ENCODE measurements at regions not wholly inside any gene's neighbourhood (a gene's known extent, or its start where the extent isn't known, plus 50 kb on each side); places are given as distances from the start of the nearest gene placed in this dataset.

DNA sequence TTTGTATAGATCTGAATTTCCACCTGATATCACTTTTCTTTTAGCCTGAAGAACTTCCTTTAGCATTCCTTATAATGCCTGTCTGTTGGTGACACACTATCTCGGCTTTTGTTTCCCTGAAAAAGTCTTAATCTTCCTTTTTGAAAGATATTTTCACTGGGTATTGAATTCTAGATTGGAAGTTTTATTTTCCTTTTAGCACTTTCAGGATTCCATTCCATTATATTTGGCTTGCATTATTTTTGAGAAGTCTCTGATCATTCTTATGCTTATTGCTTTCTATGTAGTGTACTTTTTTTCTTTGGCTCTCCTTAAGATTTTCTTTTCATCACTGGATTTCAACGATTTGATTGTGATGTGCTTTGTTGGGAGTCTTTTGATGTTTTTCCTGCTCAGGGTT is 510.7 kb downstream of the RWDD3 start:
- no peak overlapping the region for H3K4me3 ChIP-seq (ENCODE audit: low read length in 2 of 2)
- peaks cover 1% of the 10 kb centered on the region for H3K9me3 ChIP-seq (ENCODE audit: control insufficient read depth, low read length)
- no peaks in the 10 kb centered on the region for H3K27me3 ChIP-seq (ENCODE audit: control insufficient read depth in 1 of 2, insufficient read depth in 2 of 2, low read length in 1 of 2)
- H3K4me1 ChIP-seq (ENCODE audit: control insufficient read depth in 1 of 2, insufficient read depth in 2 of 2, low read length in 2 of 2), result no peaks in the 10 kb centered on the region
- no peak for ATAC-seq (ENCODE audit: low FRiP score)
- no peak overlapping the region for H3K27ac ChIP-seq (ENCODE audit: low read depth in 1 of 2, low read length in 2 of 2)
- intact Hi-C loops (cut with DNase I), result no loop called here
- 48 to 64% methylated on average over 2 of the region's 2 CpGs for WGBS, 2 donors
- no peaks in the 10 kb centered on the region for H3K36me3 ChIP-seq (ENCODE audit: control insufficient read depth in 1 of 2, insufficient read depth in 2 of 2, low read length in 1 of 2)
- no peak for DNase-seq

DNA sequence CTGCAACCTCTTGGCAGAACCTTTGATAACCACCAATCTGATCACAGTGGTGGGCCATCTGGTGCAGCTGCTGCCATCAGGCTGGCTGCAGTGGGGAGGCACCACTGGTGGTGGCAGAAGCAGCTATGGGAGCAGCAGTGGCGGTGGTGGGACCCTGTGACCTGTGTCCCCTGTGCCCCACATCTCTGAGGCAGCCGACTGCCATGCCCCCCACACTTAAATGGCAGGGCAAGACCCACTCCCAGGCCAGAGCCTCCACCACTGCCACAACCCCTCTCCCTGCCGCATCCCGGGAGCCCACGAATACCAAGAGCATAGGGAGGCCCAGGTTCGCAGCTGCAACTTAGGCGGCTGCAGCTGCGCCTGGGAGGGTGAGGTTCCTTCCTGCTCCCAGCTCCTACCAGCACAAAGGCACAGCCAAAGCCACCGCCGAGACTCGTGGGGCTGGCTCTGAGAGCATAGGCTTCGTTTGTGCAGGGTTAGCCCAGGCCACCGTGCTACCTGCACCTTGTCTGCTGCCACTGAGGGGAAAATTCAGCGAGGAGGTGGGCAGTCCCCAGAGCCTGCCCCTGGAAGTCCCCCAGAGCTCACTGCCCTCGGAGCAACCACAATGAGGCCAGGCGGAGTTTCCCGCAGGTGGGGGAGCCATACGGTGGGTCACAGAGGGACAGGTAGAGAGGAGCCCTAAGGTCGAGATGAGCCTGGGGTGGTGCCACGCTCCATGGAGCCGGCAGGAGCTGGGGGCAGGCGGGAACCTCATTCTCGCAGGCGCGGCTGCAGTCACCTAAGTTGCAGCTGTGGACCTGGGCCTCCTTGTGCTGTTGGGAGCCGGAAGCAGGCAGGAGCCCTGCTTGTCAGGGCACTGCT is 518.7 kb downstream of the RWDD3 start:
- Histone ChIP-seq H3K4me1 (ENCODE audit: control insufficient read depth in 1 of 2, insufficient read depth in 2 of 2, low read length in 2 of 2) (no peaks in the 10 kb centered on the region), H3K4me3 (ENCODE audit: low read length in 2 of 2) (no peak overlapping the region), H3K27me3 (ENCODE audit: control insufficient read depth in 1 of 2, insufficient read depth in 2 of 2, low read length in 1 of 2) (no peaks in the 10 kb centered on the region), H3K9me3 (ENCODE audit: control insufficient read depth, low read length) (no peaks in the 10 kb centered on the region), H3K27ac (ENCODE audit: low read depth in 1 of 2, low read length in 2 of 2) (no peak overlapping the region), H3K36me3 (ENCODE audit: control insufficient read depth in 1 of 2, insufficient read depth in 2 of 2, low read length in 1 of 2) (no peaks in the 10 kb centered on the region)
- intact Hi-C loops (cut with DNase I), result no loop called here
- WGBS, 2 donors, result 94% methylated on average over 26 of the region's 26 CpGs
- peak in 1 of 2 donors; percentile 62 for DNase-seq
- ATAC-seq (ENCODE audit: low FRiP score), result peak; percentile 30

DNA sequence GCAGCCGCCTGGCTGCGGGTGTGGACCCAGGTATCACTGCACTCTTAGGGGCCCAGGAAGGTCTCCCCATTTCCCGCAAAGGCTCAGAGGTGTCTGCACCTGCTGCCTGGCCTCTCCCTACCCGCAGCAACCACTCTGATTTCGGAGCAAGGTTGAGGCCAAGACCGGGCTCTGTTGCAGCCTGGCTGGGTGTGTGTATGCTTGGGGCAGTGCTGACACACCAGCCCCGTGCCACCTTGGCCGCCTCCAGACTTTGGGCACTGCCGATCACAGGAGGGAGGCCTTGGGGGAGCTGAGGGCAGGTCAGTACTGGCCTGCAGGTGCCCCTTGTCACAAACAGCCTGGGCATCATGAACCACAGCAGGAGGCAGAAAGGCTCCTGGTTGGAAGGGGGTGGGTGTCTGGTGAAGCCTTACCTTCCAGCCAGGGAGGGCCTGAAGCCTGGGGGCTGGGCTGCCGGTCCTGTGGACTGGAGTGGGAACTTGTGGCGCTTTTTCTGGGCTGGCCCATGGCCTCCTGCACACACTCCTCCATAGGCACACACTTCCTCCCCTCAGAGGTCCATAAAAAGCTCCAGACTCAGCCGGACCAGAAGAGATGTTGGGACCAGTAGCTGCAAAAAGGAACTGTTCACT is 519.5 kb downstream of the RWDD3 start:
- Histone ChIP-seq H3K27ac (ENCODE audit: low read depth in 1 of 2, low read length in 2 of 2) (no peak overlapping the region), H3K4me1 (ENCODE audit: control insufficient read depth in 1 of 2, insufficient read depth in 2 of 2, low read length in 2 of 2) (no peaks in the 10 kb centered on the region), H3K4me3 (ENCODE audit: low read length in 2 of 2) (no peak overlapping the region), H3K27me3 (ENCODE audit: control insufficient read depth in 1 of 2, insufficient read depth in 2 of 2, low read length in 1 of 2) (no peaks in the 10 kb centered on the region), H3K9me3 (ENCODE audit: control insufficient read depth, low read length) (no peaks in the 10 kb centered on the region), H3K36me3 (ENCODE audit: control insufficient read depth in 1 of 2, insufficient read depth in 2 of 2, low read length in 1 of 2) (no peaks in the 10 kb centered on the region)
- 92 to 94% methylated on average over 12 of the region's 12 CpGs for WGBS, 2 donors
- peak in 1 of 2 donors; percentile 66 for DNase-seq
- ATAC-seq (ENCODE audit: low FRiP score), result peak; percentile 13
- intact Hi-C loops (cut with DNase I), result no loop called here

DNA sequence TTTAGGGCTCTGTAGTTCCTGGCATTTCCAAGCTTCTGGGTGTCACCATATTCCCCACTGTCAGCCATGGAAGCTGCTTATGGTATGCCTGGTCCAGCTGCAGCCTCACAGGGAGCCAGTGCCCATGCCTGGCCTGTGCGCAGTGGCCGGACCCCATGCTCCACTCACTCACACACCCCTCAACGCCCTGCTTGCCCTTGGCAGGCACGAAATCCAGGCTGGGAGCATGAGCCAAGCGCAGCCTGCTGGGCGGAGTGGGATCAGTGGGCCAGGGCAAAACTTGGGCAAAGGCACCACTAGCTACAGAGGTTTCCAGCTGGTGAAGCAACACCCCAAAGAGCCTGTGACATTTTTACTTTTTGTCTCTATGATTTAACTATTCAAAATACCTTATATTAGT is 520.4 kb downstream of the RWDD3 start:
- Histone ChIP-seq H3K36me3 (ENCODE audit: control insufficient read depth in 1 of 2, insufficient read depth in 2 of 2, low read length in 1 of 2) (no peaks in the 10 kb centered on the region), H3K9me3 (ENCODE audit: control insufficient read depth, low read length) (no peaks in the 10 kb centered on the region), H3K4me1 (ENCODE audit: control insufficient read depth in 1 of 2, insufficient read depth in 2 of 2, low read length in 2 of 2) (no peaks in the 10 kb centered on the region), H3K27me3 (ENCODE audit: control insufficient read depth in 1 of 2, insufficient read depth in 2 of 2, low read length in 1 of 2) (no peaks in the 10 kb centered on the region), H3K27ac (ENCODE audit: low read depth in 1 of 2, low read length in 2 of 2) (no peak overlapping the region), H3K4me3 (ENCODE audit: low read length in 2 of 2) (no peak overlapping the region)
- 84 to 89% methylated on average over 6 of the region's 6 CpGs for WGBS, 2 donors
- ATAC-seq (ENCODE audit: low FRiP score) (no peak), DNase-seq (no peak)
- intact Hi-C loops (cut with DNase I), result no loop called here

DNA sequence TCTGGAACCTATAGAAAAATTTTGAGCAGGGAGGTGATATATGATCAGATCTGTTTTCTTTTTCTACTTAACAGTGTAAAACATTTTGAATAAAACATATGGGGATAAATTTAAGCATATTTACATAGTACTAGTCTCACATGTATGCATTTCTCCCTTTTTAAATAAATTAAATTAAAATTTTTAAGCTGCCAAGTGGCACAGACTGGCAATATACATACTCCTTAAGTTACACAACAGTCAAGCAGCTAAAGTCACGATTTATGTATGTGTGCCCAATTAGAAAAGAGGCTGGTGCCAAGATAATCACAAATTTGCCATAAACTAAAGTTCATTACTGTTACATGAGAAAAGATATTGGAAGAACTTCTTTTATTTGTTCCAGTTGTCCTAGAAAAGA is 532.0 kb downstream of the RWDD3 start:
- no peak overlapping the region for H3K27ac ChIP-seq (ENCODE audit: low read depth in 1 of 2, low read length in 2 of 2)
- ATAC-seq (ENCODE audit: low FRiP score) (no peak), DNase-seq (no peak)
- H3K27me3 ChIP-seq (ENCODE audit: control insufficient read depth in 1 of 2, insufficient read depth in 2 of 2, low read length in 1 of 2), result no peaks in the 10 kb centered on the region
- no peak overlapping the region for H3K4me3 ChIP-seq (ENCODE audit: low read length in 2 of 2)
- H3K4me1 ChIP-seq (ENCODE audit: control insufficient read depth in 1 of 2, insufficient read depth in 2 of 2, low read length in 2 of 2), result no peaks in the 10 kb centered on the region
- peaks cover 2% of the 10 kb centered on the region for H3K9me3 ChIP-seq (ENCODE audit: control insufficient read depth, low read length)
- 11 to 20% methylated on average over 1 of the region's 1 CpG for WGBS, 2 donors
- no peaks in the 10 kb centered on the region for H3K36me3 ChIP-seq (ENCODE audit: control insufficient read depth in 1 of 2, insufficient read depth in 2 of 2, low read length in 1 of 2)
- intact Hi-C loops (cut with DNase I), result no loop called here

DNA sequence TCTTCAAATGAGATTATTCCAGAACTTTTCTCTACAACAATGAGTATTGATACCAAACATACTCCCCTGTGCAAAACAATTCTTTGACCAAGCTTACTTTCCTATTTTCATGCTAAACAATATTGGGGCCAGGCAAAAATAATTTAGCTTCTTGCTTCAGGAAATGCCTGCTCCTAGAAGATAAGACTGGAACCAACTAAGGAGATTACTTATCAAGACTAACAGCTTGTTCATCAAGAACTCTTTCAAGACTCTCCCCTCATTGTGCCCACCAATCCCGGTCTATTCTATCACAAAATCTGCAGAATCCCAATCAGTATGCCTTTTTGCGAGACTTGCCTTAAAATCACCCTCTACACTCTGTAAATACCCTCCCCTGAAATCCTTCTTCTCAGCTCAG is 536.6 kb downstream of the RWDD3 start:
- intact Hi-C loops (cut with DNase I), result no loop called here
- DNase-seq (no peak), ATAC-seq (ENCODE audit: low FRiP score) (no peak)
- H3K36me3 ChIP-seq (ENCODE audit: control insufficient read depth in 1 of 2, insufficient read depth in 2 of 2, low read length in 1 of 2), result no peaks in the 10 kb centered on the region
- 54 to 69% methylated on average over 2 of the region's 2 CpGs for WGBS, 2 donors
- peaks cover 1% of the 10 kb centered on the region for H3K9me3 ChIP-seq (ENCODE audit: control insufficient read depth, low read length)
- no peaks in the 10 kb centered on the region for H3K4me1 ChIP-seq (ENCODE audit: control insufficient read depth in 1 of 2, insufficient read depth in 2 of 2, low read length in 2 of 2)
- no peaks in the 10 kb centered on the region for H3K27me3 ChIP-seq (ENCODE audit: control insufficient read depth in 1 of 2, insufficient read depth in 2 of 2, low read length in 1 of 2)
- H3K4me3 ChIP-seq (ENCODE audit: low read length in 2 of 2), result no peak overlapping the region
- no peak overlapping the region for H3K27ac ChIP-seq (ENCODE audit: low read depth in 1 of 2, low read length in 2 of 2)

DNA sequence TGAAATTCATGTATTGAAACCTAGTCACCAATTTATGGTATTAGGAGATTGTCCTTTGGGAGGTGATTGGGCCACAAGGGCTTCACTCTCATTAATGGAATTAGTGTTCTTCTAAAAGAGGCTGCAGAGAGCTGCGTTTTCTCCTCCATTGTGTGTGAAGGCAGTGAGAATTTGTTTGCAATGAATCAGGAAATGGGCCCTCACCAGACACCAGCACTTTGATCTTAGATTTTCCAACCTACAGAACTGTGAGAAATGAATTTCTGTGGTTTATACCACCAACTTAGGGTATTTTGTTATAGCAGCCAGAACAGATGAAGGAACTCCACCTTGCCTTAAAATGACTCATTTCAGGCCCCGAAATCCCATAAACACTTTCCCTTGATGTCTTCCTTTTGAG is 544.2 kb downstream of the RWDD3 start:
- DNase-seq (no peak), ATAC-seq (ENCODE audit: low FRiP score) (no peak)
- Histone ChIP-seq H3K36me3 (ENCODE audit: control insufficient read depth in 1 of 2, insufficient read depth in 2 of 2, low read length in 1 of 2) (no peaks in the 10 kb centered on the region), H3K27ac (ENCODE audit: low read depth in 1 of 2, low read length in 2 of 2) (no peak overlapping the region), H3K9me3 (ENCODE audit: control insufficient read depth, low read length) (peaks cover 2% of the 10 kb centered on the region), H3K27me3 (ENCODE audit: control insufficient read depth in 1 of 2, insufficient read depth in 2 of 2, low read length in 1 of 2) (no peaks in the 10 kb centered on the region), H3K4me1 (ENCODE audit: control insufficient read depth in 1 of 2, insufficient read depth in 2 of 2, low read length in 2 of 2) (peaks cover 0 to 1% of the 10 kb centered on the region in 2 donors), H3K4me3 (ENCODE audit: low read length in 2 of 2) (no peak overlapping the region)
- intact Hi-C loops (cut with DNase I), result no loop called here
- WGBS, 2 donors, result 77% methylated on average over 2 of the region's 2 CpGs

DNA sequence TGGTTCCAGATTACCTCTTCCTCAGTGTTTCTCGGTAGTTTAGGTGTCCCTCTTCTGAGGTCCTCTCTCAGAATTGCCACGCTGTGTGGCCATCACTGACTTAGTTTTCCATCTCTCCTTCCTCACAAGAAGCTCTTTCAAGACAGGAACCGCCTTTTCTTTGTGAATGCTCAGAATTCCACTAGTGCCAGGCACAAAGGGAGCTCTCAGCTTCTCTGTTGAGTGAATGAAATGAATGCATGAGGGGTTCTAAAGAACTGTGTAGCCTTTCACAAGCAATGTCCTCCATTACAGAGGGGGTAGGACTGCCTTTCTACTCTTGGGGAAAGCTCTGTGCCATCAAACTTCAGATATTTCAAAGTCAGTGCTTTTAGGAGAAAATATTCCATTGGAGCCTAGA is 546.8 kb downstream of the RWDD3 start:
- intact Hi-C loops (cut with DNase I), result no loop called here
- 73 to 83% methylated on average over 3 of the region's 3 CpGs for WGBS, 2 donors
- Histone ChIP-seq H3K27ac (ENCODE audit: low read depth in 1 of 2, low read length in 2 of 2) (no peak overlapping the region), H3K36me3 (ENCODE audit: control insufficient read depth in 1 of 2, insufficient read depth in 2 of 2, low read length in 1 of 2) (no peaks in the 10 kb centered on the region), H3K9me3 (ENCODE audit: control insufficient read depth, low read length) (no peaks in the 10 kb centered on the region), H3K27me3 (ENCODE audit: control insufficient read depth in 1 of 2, insufficient read depth in 2 of 2, low read length in 1 of 2) (no peaks in the 10 kb centered on the region), H3K4me3 (ENCODE audit: low read length in 2 of 2) (no peak overlapping the region), H3K4me1 (ENCODE audit: control insufficient read depth in 1 of 2, insufficient read depth in 2 of 2, low read length in 2 of 2) (peaks cover 0 to 1% of the 10 kb centered on the region in 2 donors)
- ATAC-seq (ENCODE audit: low FRiP score), result no peak
- DNase-seq, result no peak

DNA sequence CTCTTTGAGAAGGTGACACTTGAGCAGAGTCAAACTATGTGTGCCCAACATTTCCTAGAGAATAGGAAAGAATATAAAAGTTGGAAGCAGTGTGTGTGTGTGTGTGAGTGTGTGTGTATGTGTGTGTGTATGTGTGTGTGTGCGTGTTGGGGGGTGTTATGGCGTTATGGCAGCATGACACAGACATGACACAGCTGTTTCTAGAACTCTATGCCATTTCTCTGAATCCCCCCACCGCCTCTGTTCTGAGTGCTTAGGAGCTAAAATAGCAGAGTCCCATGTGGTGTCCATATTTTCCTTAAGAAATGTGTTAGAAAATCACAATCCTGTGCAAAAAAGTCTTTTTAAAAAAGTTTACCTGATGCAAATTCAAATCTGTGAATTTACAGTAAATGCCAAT is 556.1 kb downstream of the RWDD3 start:
- no peaks in the 10 kb centered on the region for H3K36me3 ChIP-seq (ENCODE audit: control insufficient read depth in 1 of 2, insufficient read depth in 2 of 2, low read length in 1 of 2)
- DNase-seq, result no peak
- ATAC-seq (ENCODE audit: low FRiP score), result no peak
- WGBS, 2 donors, result 60 to 75% methylated on average over 3 of the region's 3 CpGs
- no peaks in the 10 kb centered on the region for H3K4me1 ChIP-seq (ENCODE audit: control insufficient read depth in 1 of 2, insufficient read depth in 2 of 2, low read length in 2 of 2)
- H3K27ac ChIP-seq (ENCODE audit: low read depth in 1 of 2, low read length in 2 of 2), result no peak overlapping the region
- peaks cover 2% of the 10 kb centered on the region for H3K9me3 ChIP-seq (ENCODE audit: control insufficient read depth, low read length)
- H3K4me3 ChIP-seq (ENCODE audit: low read length in 2 of 2), result no peak overlapping the region
- intact Hi-C loops (cut with DNase I), result no loop called here
- no peaks in the 10 kb centered on the region for H3K27me3 ChIP-seq (ENCODE audit: control insufficient read depth in 1 of 2, insufficient read depth in 2 of 2, low read length in 1 of 2)
